Common myeloid progenitor, CD34-positive (primary cell): ENCODE measurements at regions not wholly inside any gene's neighbourhood (a gene's known extent, or its start where the extent isn't known, plus 50 kb on each side); places are given as distances from the start of the nearest gene placed in this dataset.

ENCODE experiments used
- CTCF ChIA-PET: fragments of 350-600 bp; sonication (Branson Sonifier 250); formaldehyde crosslinking; loops from one replicate; lab custom pipeline; 2021; ENCODE audit warnings: antibody characterized with exemption; lab: Charles Lee
- POLR2A ChIA-PET: fragments of 350-600 bp; sonication (Branson Sonifier 250); formaldehyde crosslinking; loops from one replicate; lab custom pipeline; 2021; ENCODE audit warnings: antibody characterized with exemption; lab: Charles Lee
- DNase-seq, 3 donors: peaks; one replicate each; pipeline versions ENCODE4 v3.0.0 to v3.0.0-alpha.2; 2013
- H3K27ac ChIP-seq, 2 experiments: 1 replicate in 1 of 2; 2 replicates in 1 of 2; pipeline ENCODE4 v1.7.0; 2013; ENCODE audit warnings: inconsistent platforms in 2 of 2, low read length in 2 of 2, mild to moderate bottlenecking in 2 of 2, low read depth in 1 of 2, moderate library complexity in 1 of 2; ENCODE audit not compliant: severe bottlenecking in 2 of 2, insufficient read depth in 1 of 2, poor library complexity in 1 of 2
- H3K27me3 ChIP-seq, 5 experiments: replicated peaks in 2 of 5; 1 replicate in 3 of 5; 2 replicates in 2 of 5; pipeline versions ENCODE4 v1.6.1 to v1.7.0; 2013; ENCODE audit warnings: low read length in 4 of 5, mild to moderate bottlenecking in 2 of 5, moderate library complexity in 2 of 5, inconsistent platforms in 1 of 5; ENCODE audit not compliant: insufficient read depth in 5 of 5, control insufficient read depth in 4 of 5
- H3K36me3 ChIP-seq, 4 experiments: 1 replicate in 2 of 4; 2 replicates in 2 of 4; pipeline versions ENCODE4 v1.6.1 to v1.7.0; 2013; ENCODE audit warnings: low read length in 3 of 4, control low read depth in 1 of 4, mild to moderate bottlenecking in 1 of 4; ENCODE audit not compliant: control insufficient read depth in 4 of 4, insufficient read depth in 4 of 4
- H3K4me1 ChIP-seq, 4 experiments: 1 replicate in 3 of 4; 2 replicates in 1 of 4; pipeline versions ENCODE4 v1.6.1 to v1.7.1; 2013; ENCODE audit warnings: low read length in 3 of 4, mild to moderate bottlenecking in 3 of 4, control low read depth in 1 of 4, inconsistent platforms in 1 of 4, moderate library complexity in 1 of 4; ENCODE audit not compliant: control insufficient read depth in 4 of 4, insufficient read depth in 4 of 4; ENCODE audit errors: control extremely low read depth in 1 of 4
- H3K4me3 ChIP-seq, 7 experiments: 1 replicate in 4 of 7; 2 replicates in 3 of 7; pipeline versions ENCODE4 v1.5.1 to v1.7.0; 2013; ENCODE audit warnings: mild to moderate bottlenecking in 7 of 7, low read length in 6 of 7, moderate library complexity in 6 of 7, inconsistent platforms in 2 of 7, low read depth in 2 of 7, control low read depth in 1 of 7; ENCODE audit not compliant: insufficient read depth in 4 of 7, control insufficient read depth in 1 of 7; ENCODE audit errors: extremely low read depth in 1 of 7
- H3K9me3 ChIP-seq, 5 experiments: 1 replicate in 4 of 5; 2 replicates in 1 of 5; pipeline versions ENCODE4 v1.6.1 to v1.7.1; 2013; ENCODE audit warnings: low read length in 4 of 5, mild to moderate bottlenecking in 2 of 5, inconsistent platforms in 1 of 5, low read depth in 1 of 5, moderate library complexity in 1 of 5; ENCODE audit not compliant: control insufficient read depth in 4 of 5, insufficient read depth in 2 of 5; ENCODE audit errors: control extremely low read depth in 1 of 5
- WGBS: methylation state at CpG from one replicate; pipeline ENCODE4 v1.1.5; 2013; ENCODE audit not compliant: insufficient coverage; 5-methylcytosine and 5-hydroxymethylcytosine counted together

- H3K4me3 ChIP-seq: no peak overlapping the region
- ChIA-PET POLR2A (no interaction called here), CTCF (no interaction called here)
- H3K36me3 ChIP-seq: no peaks in the 10 kb centered on the region
- H3K9me3 ChIP-seq: no peaks in the 10 kb centered on the region
- 100% methylated on average over 1 of the region's 2 CpGs for WGBS
- no peaks in the 10 kb centered on the region for H3K27me3 ChIP-seq
- H3K4me1 ChIP-seq: no peaks in the 10 kb centered on the region
- no peak for DNase-seq
- no peak overlapping the region for H3K27ac ChIP-seq
Measured at GRCh38 chr13:107675847-107676550, 539.3 kb downstream of the LIG4 start.

GRCh38 chr13:107669391-107669993 lies 545.8 kb downstream of the LIG4 start:
- no peaks in the 10 kb centered on the region for H3K4me1 ChIP-seq
- H3K4me3 ChIP-seq: no peak overlapping the region
- ChIA-PET POLR2A (no interaction called here), CTCF (no interaction called here)
- no peak for DNase-seq
- WGBS: 88% methylated on average over 3 of the region's 8 CpGs
- no peaks in the 10 kb centered on the region for H3K9me3 ChIP-seq
- H3K27ac ChIP-seq: no peak overlapping the region
- H3K36me3 ChIP-seq: no peaks in the 10 kb centered on the region
- no peaks in the 10 kb centered on the region for H3K27me3 ChIP-seq

- CTCF ChIA-PET: interaction anchor here (1.5 kb wide), 1 partner anchor 35 kb away, joined by 3 read pairs; no protein-coding TSS in a partner anchor
- no peak overlapping the region for H3K27ac ChIP-seq
- no peak overlapping the region for H3K4me3 ChIP-seq
- no peaks in the 10 kb centered on the region for H3K9me3 ChIP-seq
- H3K36me3 ChIP-seq: no peaks in the 10 kb centered on the region
- H3K4me1 ChIP-seq: no peaks in the 10 kb centered on the region
- DNase-seq: no peak
- no peaks in the 10 kb centered on the region for H3K27me3 ChIP-seq
- 100% methylated on average over 1 of the region's 2 CpGs for WGBS
- POLR2A ChIA-PET: no interaction called here
Measured at GRCh38 chr13:107665926-107666458, 549.3 kb downstream of the LIG4 start.

- peak; percentile 55 to 64 (median 63) for DNase-seq
- ChIA-PET POLR2A (no interaction called here), CTCF (interaction anchor here (0.7 to 1.5 kb wide), 6 partner anchors 9 to 439 kb away, joined by 3 to 4 read pairs (median 4); no protein-coding TSS in a partner anchor)
- no peaks in the 10 kb centered on the region for H3K9me3 ChIP-seq
- no peaks in the 10 kb centered on the region for H3K36me3 ChIP-seq
- 19% methylated on average over 4 of the region's 15 CpGs for WGBS
- no peak overlapping the region for H3K4me3 ChIP-seq
- H3K27ac ChIP-seq: no peak overlapping the region
- H3K4me1 ChIP-seq: no peaks in the 10 kb centered on the region
- H3K27me3 ChIP-seq: peaks cover 0 to 4% (median 0%) of the 10 kb centered on the region in 5 experiments
Measured at GRCh38 chr13:107650081-107650701, 565.1 kb downstream of the LIG4 start.

- Histone ChIP-seq H3K4me3 (no peak overlapping the region), H3K9me3 (no peaks in the 10 kb centered on the region), H3K36me3 (no peaks in the 10 kb centered on the region), H3K4me1 (no peaks in the 10 kb centered on the region), H3K27ac (no peak overlapping the region), H3K27me3 (peaks cover 0 to 4% (median 0%) of the 10 kb centered on the region in 5 experiments)
- no peak for DNase-seq
- ChIA-PET POLR2A (no interaction called here), CTCF (interaction anchor here (1.0 kb wide), 1 partner anchor 271 kb away, joined by 3 read pairs; no protein-coding TSS in a partner anchor)
Measured at GRCh38 chr13:107649079-107649478, 566.3 kb downstream of the LIG4 start.

GRCh38 chr13:107644136-107644535 lies 571.2 kb downstream of the LIG4 start:
- CTCF ChIA-PET: no interaction called here
- POLR2A ChIA-PET: no interaction called here
- no peaks in the 10 kb centered on the region for H3K27me3 ChIP-seq
- no peaks in the 10 kb centered on the region for H3K9me3 ChIP-seq
- 0% methylated on average over 1 of the region's 4 CpGs for WGBS
- H3K4me1 ChIP-seq: no peaks in the 10 kb centered on the region
- no peak overlapping the region for H3K4me3 ChIP-seq
- H3K27ac ChIP-seq: no peak overlapping the region
- peak in 2 of 3 donors; percentile 10 to 19 for DNase-seq
- no peaks in the 10 kb centered on the region for H3K36me3 ChIP-seq

- no peaks in the 10 kb centered on the region for H3K4me1 ChIP-seq
- no peak overlapping the region for H3K27ac ChIP-seq
- WGBS: no CpG with 5 or more reads among the region's 1 CpG
- no peaks in the 10 kb centered on the region for H3K9me3 ChIP-seq
- ChIA-PET CTCF (no interaction called here), POLR2A (no interaction called here)
- peak in 1 of 3 donors; percentile 7 for DNase-seq
- no peak overlapping the region for H3K4me3 ChIP-seq
- H3K27me3 ChIP-seq: no peaks in the 10 kb centered on the region
- no peaks in the 10 kb centered on the region for H3K36me3 ChIP-seq
Measured at GRCh38 chr13:107643615-107644014, 571.7 kb downstream of the LIG4 start.
